Activated T-helper 1 cell treated with anti-CD3 and anti-CD28 coated beads, Interleukin-12 subunit alpha, Interleukin-12 subunit beta, Interleukin-2, Interleukin-4 antibody, amounts not matched to agents 30 ng/mL and 10 ng/mL and 1 ng/mL, durations not matched to agents 14 hours and 24 hours and 36 hours (primary cell): ENCODE measurements at regions not wholly inside any gene's neighbourhood (a gene's known extent, or its start where the extent isn't known, plus 50 kb on each side); places are given as distances from the start of the nearest gene placed in this dataset.
A peak's percentile ranks its signal among the peaks of the same experiment; 100 is the strongest.

Experiments
- DNase-seq: peaks from one replicate; pipeline ENCODE4 v3.0.0; 2021; ENCODE audit warnings: low spot score
- H3K27ac Mint-ChIP-seq: one replicate; pipeline ENCODE4 v1.8.0; 2021; ENCODE audit warnings: mild to moderate bottlenecking, mixed read lengths
- H3K27me3 Mint-ChIP-seq: one replicate; pipeline ENCODE4 v1.8.0; 2022; ENCODE audit warnings: mild to moderate bottlenecking, moderate library complexity, mixed read lengths; ENCODE audit not compliant: insufficient read depth
- H3K36me3 Mint-ChIP-seq: one replicate; pipeline ENCODE4 v1.8.0; 2021; ENCODE audit warnings: low read depth, mixed read lengths
- H3K4me1 Mint-ChIP-seq: one replicate; pipeline ENCODE4 v1.8.0; 2021; ENCODE audit warnings: low read depth, mixed read lengths
- H3K4me3 Mint-ChIP-seq: one replicate; pipeline ENCODE4 v1.8.0; 2021; ENCODE audit warnings: mild to moderate bottlenecking, moderate library complexity, mixed read lengths
- H3K9me3 Mint-ChIP-seq: one replicate; pipeline ENCODE4 v1.8.0; 2021; ENCODE audit warnings: mixed read lengths
- intact Hi-C: fragments of 100-400 bp; cut with micrococcal nuclease; formaldehyde crosslinking; loops from one replicate; pipeline ENCODE4 v1.15.1; 2024

GRCh38 chr7:121563177-121563576 is 167.1 kb upstream of the FAM3C start:
- Mint-ChIP-seq H3K9me3 (no peaks in the 10 kb centered on the region), H3K27me3 (peaks cover 22% of the 10 kb centered on the region), H3K36me3 (no peaks in the 10 kb centered on the region), H3K27ac (no peak overlapping the region), H3K4me3 (no peak overlapping the region), H3K4me1 (no peaks in the 10 kb centered on the region)
- intact Hi-C loops, result no loop called here
- no peak for DNase-seq

DNA sequence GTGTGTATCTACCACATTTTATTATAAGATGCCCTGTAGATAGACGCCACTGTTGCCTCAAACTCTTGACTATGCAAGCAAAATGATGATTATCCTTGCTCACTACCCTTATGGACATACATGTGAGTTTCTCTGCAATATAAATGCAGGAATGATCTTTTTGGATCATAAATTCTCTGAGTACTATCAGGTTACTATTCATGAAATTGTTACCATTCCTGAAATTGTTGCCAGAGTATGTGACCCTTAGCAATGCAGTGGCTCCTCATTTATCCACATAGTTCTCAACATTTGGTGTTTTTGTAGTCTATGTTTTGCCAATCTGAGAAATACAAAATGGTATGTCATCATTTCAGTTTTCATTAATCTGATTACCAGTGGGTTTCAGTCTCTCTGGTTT is 166.2 kb upstream of the FAM3C start:
- intact Hi-C loops, result no loop called here
- Mint-ChIP-seq H3K9me3 (no peaks in the 10 kb centered on the region), H3K4me3 (no peak overlapping the region), H3K4me1 (no peaks in the 10 kb centered on the region), H3K36me3 (no peaks in the 10 kb centered on the region), H3K27ac (no peak overlapping the region), H3K27me3 (peaks cover 18% of the 10 kb centered on the region)
- no peak for DNase-seq

DNA sequence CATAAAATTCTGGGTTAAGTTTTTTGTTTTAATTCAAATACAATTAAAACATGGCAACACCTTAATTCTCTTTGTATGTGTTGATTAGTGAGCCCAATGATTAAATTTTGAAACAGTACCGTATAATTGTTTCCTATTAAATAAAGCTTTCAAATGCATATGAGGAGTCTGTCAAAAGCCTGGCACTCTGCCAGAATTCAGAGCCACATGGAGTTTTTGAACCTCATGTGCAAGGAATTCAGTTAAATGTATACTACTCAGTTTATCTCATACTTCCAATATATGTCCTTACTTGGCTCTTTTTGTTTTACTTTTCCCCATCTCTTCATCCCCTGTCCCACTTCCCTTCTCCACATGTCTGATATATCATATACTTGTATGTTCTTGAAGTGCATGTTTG is 165.6 kb upstream of the FAM3C start:
- peaks cover 18% of the 10 kb centered on the region for H3K27me3 Mint-ChIP-seq
- intact Hi-C loops, result no loop called here
- no peak overlapping the region for H3K4me3 Mint-ChIP-seq
- DNase-seq, result no peak
- no peaks in the 10 kb centered on the region for H3K9me3 Mint-ChIP-seq
- H3K27ac Mint-ChIP-seq, result no peak overlapping the region
- no peaks in the 10 kb centered on the region for H3K4me1 Mint-ChIP-seq
- H3K36me3 Mint-ChIP-seq, result no peaks in the 10 kb centered on the region

- H3K27ac Mint-ChIP-seq, result no peak overlapping the region
These were observed 164.3 kb upstream of the FAM3C start for GRCh38 chr7:121560267-121560990.

DNA sequence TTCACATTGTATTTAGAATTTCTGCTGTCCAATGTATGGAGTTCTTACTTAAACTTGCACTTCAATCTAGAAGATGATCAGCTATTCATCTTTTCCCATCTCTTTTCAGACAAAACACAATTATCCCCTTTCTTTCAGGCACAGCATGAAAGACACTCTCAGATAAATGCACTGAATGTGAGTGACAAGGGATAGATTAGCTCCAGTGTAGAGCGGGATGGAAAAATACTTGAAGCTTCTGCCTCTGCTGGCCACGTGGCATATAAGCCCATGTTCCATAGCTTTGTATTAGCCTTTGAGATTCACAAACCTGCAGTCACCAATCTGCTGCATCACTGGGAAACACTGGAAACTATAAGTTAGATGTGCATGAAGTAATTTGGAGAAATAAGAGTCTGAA is 162.2 kb upstream of the FAM3C start:
- intact Hi-C loops, result no loop called here
- Mint-ChIP-seq H3K4me3 (no peak overlapping the region), H3K4me1 (no peaks in the 10 kb centered on the region), H3K9me3 (no peaks in the 10 kb centered on the region), H3K36me3 (no peaks in the 10 kb centered on the region), H3K27me3 (peaks cover 17% of the 10 kb centered on the region), H3K27ac (no peak overlapping the region)
- no peak for DNase-seq

More at GRCh38 chr7:121560267-121560990, 164.3 kb upstream of the FAM3C start:
- no peak for DNase-seq
- H3K4me1 Mint-ChIP-seq, result no peaks in the 10 kb centered on the region
- no peaks in the 10 kb centered on the region for H3K36me3 Mint-ChIP-seq
- peaks cover 18% of the 10 kb centered on the region for H3K27me3 Mint-ChIP-seq
- H3K4me3 Mint-ChIP-seq, result no peak overlapping the region
- intact Hi-C loops, result no loop called here
- H3K9me3 Mint-ChIP-seq, result no peaks in the 10 kb centered on the region

DNA sequence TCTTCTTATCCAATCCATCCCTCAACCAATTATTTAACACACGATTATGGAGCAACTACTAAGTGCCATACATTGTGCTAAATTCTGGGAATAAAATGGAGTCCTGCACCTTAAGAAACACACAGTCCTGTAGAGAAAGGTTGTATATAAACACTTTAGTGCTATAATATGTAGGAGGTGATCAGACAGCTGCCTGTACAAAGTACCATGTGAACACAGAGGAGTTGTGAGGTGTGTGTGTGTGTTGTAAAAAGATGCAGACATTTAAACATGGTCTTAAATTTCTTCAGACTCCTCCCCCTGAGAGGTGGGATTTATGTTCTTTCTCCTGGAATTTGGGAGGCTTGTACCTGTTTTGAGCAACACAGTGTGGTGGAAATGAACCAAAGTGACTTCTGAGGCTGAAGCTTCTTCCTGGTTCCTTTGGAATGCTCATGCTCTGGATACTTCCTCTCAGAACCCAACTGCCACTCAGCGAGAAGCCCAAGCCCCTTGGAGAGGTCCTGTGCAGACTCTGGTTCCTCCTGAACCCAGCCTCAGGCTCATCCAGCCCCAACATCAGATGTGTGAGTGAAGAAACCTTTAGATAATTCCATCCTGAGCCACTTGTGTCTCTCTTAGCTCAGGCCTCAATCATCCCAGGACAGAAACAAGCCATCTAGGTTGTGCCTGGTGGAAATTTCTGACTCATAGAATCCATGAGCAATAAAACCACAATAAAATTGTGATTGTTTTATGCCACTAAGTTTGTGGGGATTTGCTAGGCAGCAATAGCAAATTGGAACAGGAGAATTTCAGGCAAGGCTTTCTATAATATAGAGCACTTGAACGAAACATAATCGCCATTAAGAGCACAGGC is 161.2 kb upstream of the FAM3C start:
- H3K4me1 Mint-ChIP-seq, result no peaks in the 10 kb centered on the region
- no peaks in the 10 kb centered on the region for H3K9me3 Mint-ChIP-seq
- no peaks in the 10 kb centered on the region for H3K36me3 Mint-ChIP-seq
- peaks cover 19% of the 10 kb centered on the region for H3K27me3 Mint-ChIP-seq
- DNase-seq, result no peak
- no peak overlapping the region for H3K4me3 Mint-ChIP-seq
- intact Hi-C loops, result no loop called here
- H3K27ac Mint-ChIP-seq, result no peak overlapping the region

GRCh38 chr7:121555558-121555957 is 159.4 kb upstream of the FAM3C start:
- Mint-ChIP-seq H3K4me3 (no peak overlapping the region), H3K9me3 (no peaks in the 10 kb centered on the region), H3K27ac (no peak overlapping the region), H3K4me1 (no peaks in the 10 kb centered on the region), H3K27me3 (peaks cover 16% of the 10 kb centered on the region), H3K36me3 (no peaks in the 10 kb centered on the region)
- intact Hi-C loops, result no loop called here
- no peak for DNase-seq

GRCh38 chr7:121547544-121548092 is 151.5 kb upstream of the FAM3C start:
- Mint-ChIP-seq H3K36me3 (peaks cover 7% of the 10 kb centered on the region), H3K4me3 (no peak overlapping the region), H3K9me3 (peaks cover 13% of the 10 kb centered on the region), H3K27ac (no peak overlapping the region), H3K4me1 (peaks cover 39% of the 10 kb centered on the region), H3K27me3 (peaks cover 9% of the 10 kb centered on the region)
- no peak for DNase-seq
- intact Hi-C loops, result loop anchor here (1.0 to 5.0 kb wide), 5 partner anchors 109 to 561 kb away; no protein-coding TSS in a partner anchor

GRCh38 chr7:121546632-121547543 is 150.8 kb upstream of the FAM3C start:
- Mint-ChIP-seq H3K27me3 (peaks cover 3% of the 10 kb centered on the region), H3K36me3 (peaks cover 7% of the 10 kb centered on the region), H3K4me3 (no peak overlapping the region), H3K4me1 (peaks cover 39% of the 10 kb centered on the region), H3K27ac (no peak overlapping the region), H3K9me3 (peaks cover 13% of the 10 kb centered on the region)
- intact Hi-C loops, result loop anchor here (1.0 to 5.0 kb wide), 5 partner anchors 109 to 560 kb away; no protein-coding TSS in a partner anchor
- DNase-seq, result no peak

GRCh38 chr7:121545418-121545817 is 149.3 kb upstream of the FAM3C start:
- H3K27me3 Mint-ChIP-seq, result no peaks in the 10 kb centered on the region
- peak overlapping the region; percentile 91 for H3K27ac Mint-ChIP-seq
- intact Hi-C loops, result loop anchor here (1.0 to 5.0 kb wide), 2 partner anchors 267 to 418 kb away; no protein-coding TSS in a partner anchor
- H3K4me1 Mint-ChIP-seq, result peaks cover 45% of the 10 kb centered on the region
- no peak for DNase-seq
- H3K9me3 Mint-ChIP-seq, result peaks cover 17% of the 10 kb centered on the region
- H3K36me3 Mint-ChIP-seq, result peaks cover 8% of the 10 kb centered on the region
- H3K4me3 Mint-ChIP-seq, result no peak overlapping the region

GRCh38 chr7:121544726-121545125 is 148.6 kb upstream of the FAM3C start:
- Mint-ChIP-seq H3K4me3 (no peak overlapping the region), H3K9me3 (peaks cover 23% of the 10 kb centered on the region), H3K27me3 (no peaks in the 10 kb centered on the region), H3K36me3 (peaks cover 12% of the 10 kb centered on the region), H3K4me1 (peaks cover 52% of the 10 kb centered on the region), H3K27ac (peak overlapping the region; percentile 91)
- peak; percentile 11 for DNase-seq
- intact Hi-C loops, result loop anchor here (1.0 to 5.0 kb wide), 4 partner anchors 14 to 417 kb away; no protein-coding TSS in a partner anchor

- Mint-ChIP-seq H3K4me3 (no peak overlapping the region), H3K27me3 (no peaks in the 10 kb centered on the region), H3K27ac (peak overlapping the region; percentile 91), H3K36me3 (peaks cover 12% of the 10 kb centered on the region), H3K9me3 (peaks cover 23% of the 10 kb centered on the region), H3K4me1 (peaks cover 56% of the 10 kb centered on the region)
- DNase-seq, result no peak
- intact Hi-C loops, result loop anchor here (1.0 kb wide), 2 partner anchors 14 to 45 kb away; no protein-coding TSS in a partner anchor
These were observed 148.1 kb upstream of the FAM3C start for GRCh38 chr7:121544238-121544637.
